Mesenchymal stem cell (in vitro differentiated cells and primary cell): ENCODE measurements at regions not wholly inside any gene's neighbourhood (a gene's known extent, or its start where the extent isn't known, plus 50 kb on each side); places are given as distances from the start of the nearest gene placed in this dataset.

Experiments used
- DNase-seq: peaks from one replicate; pipeline ENCODE4 v3.0.0-alpha.2; 2013
- H2AFZ ChIP-seq: one replicate; pipeline ENCODE4 v1.6.1; 2013; ENCODE audit warnings: low read depth, mild to moderate bottlenecking, control low read depth, inconsistent platforms, low read length, moderate library complexity
- H2AK5ac ChIP-seq: 2 replicates; pipeline ENCODE4 v1.6.1; 2013; ENCODE audit warnings: low read length, moderate library complexity, mild to moderate bottlenecking, inconsistent platforms; ENCODE audit not compliant: severe bottlenecking
- H2BK120ac ChIP-seq: one replicate; pipeline ENCODE4 v1.6.1; 2013; ENCODE audit warnings: low read depth, mild to moderate bottlenecking, inconsistent platforms, low read length, moderate library complexity
- H2BK12ac ChIP-seq, 2 experiments: one replicate each; pipeline ENCODE4 v1.6.1; 2013; ENCODE audit warnings: inconsistent platforms in 2 of 2, low read length in 2 of 2, mild to moderate bottlenecking in 2 of 2, moderate library complexity in 2 of 2, control low read depth in 1 of 2
- H2BK15ac ChIP-seq: one replicate; pipeline ENCODE4 v1.6.1; 2013; ENCODE audit warnings: mild to moderate bottlenecking, low read depth, inconsistent platforms; ENCODE audit not compliant: poor library complexity, severe bottlenecking
- H2BK5ac ChIP-seq: 2 replicates; pipeline ENCODE4 v1.6.1; 2013; ENCODE audit warnings: low read depth, mild to moderate bottlenecking, low read length, control low read depth, inconsistent platforms; ENCODE audit not compliant: poor library complexity, severe bottlenecking
- H3K14ac ChIP-seq, 2 experiments: one replicate each; pipeline ENCODE4 v1.6.1; 2013; ENCODE audit warnings: inconsistent platforms in 2 of 2, low read length in 2 of 2, control low read depth in 1 of 2, mild to moderate bottlenecking in 1 of 2, moderate library complexity in 1 of 2
- H3K18ac ChIP-seq, 2 experiments: one replicate each; pipeline ENCODE4 v1.6.1; 2013; ENCODE audit warnings: inconsistent platforms in 2 of 2, low read length in 2 of 2, control low read depth in 1 of 2, low read depth in 1 of 2, mild to moderate bottlenecking in 1 of 2
- H3K23ac ChIP-seq, 2 experiments: one replicate each; pipeline ENCODE4 v1.6.1; 2013; ENCODE audit warnings: inconsistent platforms in 2 of 2, low read length in 2 of 2, mild to moderate bottlenecking in 2 of 2, moderate library complexity in 2 of 2, control low read depth in 1 of 2
- H3K27ac ChIP-seq: 2 replicates; pipeline ENCODE4 v1.5.1; 2013; ENCODE audit warnings: mild to moderate bottlenecking, moderate library complexity, low read length, control low read depth, inconsistent platforms; ENCODE audit not compliant: poor library complexity, severe bottlenecking
- H3K27me3 ChIP-seq, 2 experiments: 2 replicates each; pipeline versions ENCODE4 v1.6.1 to v1.7.0; 2013; ENCODE audit warnings: low read length in 2 of 2, mild to moderate bottlenecking in 2 of 2, moderate library complexity in 2 of 2, control low read depth in 1 of 2, inconsistent platforms in 1 of 2; ENCODE audit not compliant: control insufficient read depth in 1 of 2, insufficient read depth in 1 of 2
- H3K36me3 ChIP-seq, 2 experiments: 2 replicates each; pipeline versions ENCODE4 v1.6.1 to v1.7.0; 2013; ENCODE audit warnings: low read length in 2 of 2, control low read depth in 1 of 2, inconsistent platforms in 1 of 2, low read depth in 1 of 2, mild to moderate bottlenecking in 1 of 2; ENCODE audit not compliant: insufficient read depth in 2 of 2, control insufficient read depth in 1 of 2
- H3K4ac ChIP-seq, 2 experiments: one replicate each; pipeline ENCODE4 v1.6.1; 2013; ENCODE audit warnings: inconsistent platforms in 2 of 2, low read length in 2 of 2, mild to moderate bottlenecking in 2 of 2, moderate library complexity in 2 of 2, control low read depth in 1 of 2, low read depth in 1 of 2
- H3K4me1 ChIP-seq: 2 replicates; pipeline ENCODE4 v1.6.1; 2013; ENCODE audit warnings: low read depth, low read length, control low read depth; ENCODE audit not compliant: control insufficient read depth, insufficient read depth
- H3K4me2 ChIP-seq: 2 replicates; pipeline ENCODE4 v1.6.1; 2013; ENCODE audit warnings: low read length, mild to moderate bottlenecking, inconsistent platforms; ENCODE audit not compliant: poor library complexity, severe bottlenecking
- H3K4me3 ChIP-seq, 2 experiments: 2 replicates each; pipeline versions ENCODE4 v1.5.1 to v1.7.0; 2013; ENCODE audit warnings: low read length in 2 of 2, mild to moderate bottlenecking in 2 of 2, control low read depth in 1 of 2, low read depth in 1 of 2; ENCODE audit not compliant: insufficient read depth in 1 of 2
- H3K79me1 ChIP-seq: replicated peaks from 2 replicates; pipeline ENCODE4 v1.6.1; 2013; ENCODE audit warnings: mild to moderate bottlenecking, control low read depth, low read length, inconsistent platforms; ENCODE audit not compliant: poor library complexity, severe bottlenecking
- H3K9ac ChIP-seq: 2 replicates; pipeline ENCODE4 v1.7.0; 2013; ENCODE audit warnings: mild to moderate bottlenecking, low read length, moderate library complexity
- H3K9me3 ChIP-seq: 2 replicates; pipeline ENCODE4 v1.7.0; 2013; ENCODE audit warnings: mild to moderate bottlenecking, low read length; ENCODE audit not compliant: control insufficient read depth
- H4K8ac ChIP-seq: one replicate; pipeline ENCODE4 v1.6.1; 2013; ENCODE audit warnings: inconsistent platforms, mild to moderate bottlenecking, low read length, moderate library complexity
- H4K91ac ChIP-seq: one replicate; pipeline ENCODE4 v1.6.1; 2013; ENCODE audit warnings: mild to moderate bottlenecking, low read length, inconsistent platforms
- WGBS: methylation state at CpG from one replicate; pipeline ENCODE4 v1.1.7; 2013; ENCODE audit warnings: mixed read lengths; 5-methylcytosine and 5-hydroxymethylcytosine counted together

DNA sequence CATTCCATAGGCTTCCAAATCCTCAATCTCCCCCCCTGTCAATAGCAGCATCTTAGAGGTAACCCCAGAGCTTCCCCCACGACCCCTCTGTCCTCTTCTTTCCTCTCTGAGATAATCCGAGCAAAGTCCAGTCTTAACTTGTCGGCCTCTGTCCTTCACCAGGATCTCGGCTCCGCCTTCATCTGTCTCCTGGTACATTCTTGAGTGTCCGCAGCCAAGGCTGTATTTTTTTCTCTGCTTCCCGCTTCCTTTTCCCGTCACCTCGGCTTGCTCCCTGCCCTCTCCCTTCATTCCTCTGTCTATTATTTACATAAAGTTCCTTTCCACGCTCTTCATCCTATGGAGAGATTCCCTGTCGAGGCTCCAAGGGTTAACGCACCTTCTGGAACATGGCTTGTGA lies 153.9 kb upstream of the GSC start:
- H2AFZ ChIP-seq, result no peak overlapping the region
- H4K91ac ChIP-seq, result no peak overlapping the region
- no peak overlapping the region for H3K18ac ChIP-seq
- no peaks in the 10 kb centered on the region for H3K79me1 ChIP-seq
- H2AK5ac ChIP-seq, result no peak overlapping the region
- H3K4me2 ChIP-seq, result no peak overlapping the region
- H4K8ac ChIP-seq, result no peak overlapping the region
- no peak overlapping the region for H3K4me3 ChIP-seq
- H2BK15ac ChIP-seq, result no peak overlapping the region
- no peaks in the 10 kb centered on the region for H3K9me3 ChIP-seq
- no peak overlapping the region for H3K23ac ChIP-seq
- no peak overlapping the region for H2BK12ac ChIP-seq
- WGBS, result 68% methylated on average over 12 of the region's 12 CpGs
- H3K4ac ChIP-seq, result no peak overlapping the region
- H2BK120ac ChIP-seq, result no peak overlapping the region
- DNase-seq, result no peak
- no peaks in the 10 kb centered on the region for H3K36me3 ChIP-seq
- no peaks in the 10 kb centered on the region for H3K4me1 ChIP-seq
- H3K27ac ChIP-seq, result no peak overlapping the region
- H2BK5ac ChIP-seq, result no peak overlapping the region
- no peaks in the 10 kb centered on the region for H3K27me3 ChIP-seq
- H3K9ac ChIP-seq, result no peak overlapping the region
- no peak overlapping the region for H3K14ac ChIP-seq

DNA sequence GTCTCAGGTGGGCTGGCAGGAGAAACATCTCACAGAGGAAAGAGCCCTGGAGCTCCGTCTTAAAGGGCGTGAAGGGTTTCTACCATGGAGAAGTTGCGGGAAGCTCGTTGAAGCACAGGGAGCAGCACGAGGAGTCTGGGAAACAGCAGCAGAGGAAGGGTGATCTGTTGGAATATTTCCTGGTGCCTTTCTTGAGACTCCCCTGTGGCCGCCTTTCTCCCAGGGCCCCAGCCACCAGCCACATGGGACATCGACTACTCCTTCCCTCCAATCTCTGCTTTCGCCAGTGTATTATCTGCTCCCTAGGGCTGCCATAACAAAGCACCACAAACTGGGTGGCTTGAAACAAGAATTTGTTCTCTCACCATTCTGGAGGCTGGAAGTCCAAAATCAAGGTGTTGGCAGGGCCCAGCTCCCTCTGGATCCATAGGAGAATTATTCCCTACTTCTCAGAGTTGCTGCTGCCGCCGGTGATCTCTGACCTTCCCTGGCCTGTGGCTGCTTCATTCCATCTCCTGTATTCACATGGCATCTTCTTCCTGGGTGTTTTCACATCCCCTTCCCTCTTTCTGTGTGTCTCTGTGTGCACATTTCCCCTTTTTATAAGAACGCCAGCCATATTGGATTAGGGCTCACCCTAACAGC lies 152.8 kb upstream of the GSC start:
- no peak overlapping the region for H3K4ac ChIP-seq
- H2AK5ac ChIP-seq, result no peak overlapping the region
- DNase-seq, result no peak
- H2BK120ac ChIP-seq, result no peak overlapping the region
- no peak overlapping the region for H4K91ac ChIP-seq
- no peak overlapping the region for H4K8ac ChIP-seq
- no peak overlapping the region for H3K14ac ChIP-seq
- H3K9ac ChIP-seq, result peak overlapping the region; percentile 50
- 84% methylated on average over 11 of the region's 11 CpGs for WGBS
- H2BK12ac ChIP-seq, result no peak overlapping the region
- H3K27me3 ChIP-seq, result no peaks in the 10 kb centered on the region
- no peak overlapping the region for H3K27ac ChIP-seq
- no peak overlapping the region for H3K18ac ChIP-seq
- H3K4me1 ChIP-seq, result no peaks in the 10 kb centered on the region
- no peak overlapping the region for H2BK15ac ChIP-seq
- no peak overlapping the region for H3K4me2 ChIP-seq
- H3K23ac ChIP-seq, result no peak overlapping the region
- no peaks in the 10 kb centered on the region for H3K9me3 ChIP-seq
- H2BK5ac ChIP-seq, result no peak overlapping the region
- no peaks in the 10 kb centered on the region for H3K79me1 ChIP-seq
- no peak overlapping the region for H2AFZ ChIP-seq
- H3K36me3 ChIP-seq, result no peaks in the 10 kb centered on the region
- no peak overlapping the region for H3K4me3 ChIP-seq

DNA sequence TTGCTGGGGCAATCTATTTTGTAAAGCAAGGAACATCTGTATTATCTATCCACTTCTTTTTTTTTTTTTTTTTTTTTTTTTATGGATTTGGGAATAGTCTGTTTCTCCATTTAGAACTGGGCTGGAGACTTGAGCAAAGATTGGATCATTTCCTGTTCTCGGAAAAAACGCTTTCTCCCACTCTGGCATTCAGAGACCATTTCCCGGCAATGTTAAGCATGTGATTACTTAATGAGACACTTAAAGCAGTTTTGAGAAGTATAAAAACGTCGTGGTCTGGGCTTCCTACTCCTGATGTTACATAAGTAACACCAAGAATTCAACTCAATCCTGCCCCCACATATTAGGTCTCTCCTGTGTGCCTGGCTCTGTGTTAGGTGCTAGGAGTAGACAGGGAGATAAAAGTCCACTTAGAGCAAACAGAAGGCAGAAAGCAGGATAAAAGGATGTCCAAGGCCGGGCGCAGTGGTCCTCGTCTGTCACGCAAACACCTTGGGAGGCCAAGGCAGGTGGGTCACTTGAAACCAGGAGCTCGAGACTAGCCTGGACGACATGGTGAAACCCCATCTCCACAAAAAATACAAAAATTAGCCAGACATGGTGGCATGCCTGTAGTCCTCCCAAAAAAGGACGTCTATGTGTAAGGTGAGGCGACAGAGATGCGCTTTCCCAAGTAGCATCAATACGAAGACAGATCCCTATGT lies 152.1 kb upstream of the GSC start:
- Histone ChIP-seq H4K91ac (no peak overlapping the region), H2AFZ (no peak overlapping the region), H2AK5ac (no peak overlapping the region), H3K27me3 (peaks cover 0 to 2% of the 10 kb centered on the region in 2 experiments), H4K8ac (no peak overlapping the region), H3K18ac (no peak overlapping the region), H3K14ac (no peak overlapping the region), H3K4me3 (no peak overlapping the region), H2BK12ac (no peak overlapping the region), H2BK5ac (no peak overlapping the region), H3K9me3 (no peaks in the 10 kb centered on the region), H3K4me2 (no peak overlapping the region), H3K36me3 (no peaks in the 10 kb centered on the region), H2BK15ac (no peak overlapping the region), H3K9ac (peak overlapping the region; percentile 50), H3K23ac (no peak overlapping the region), H3K4me1 (no peaks in the 10 kb centered on the region), H3K27ac (no peak overlapping the region), H2BK120ac (no peak overlapping the region), H3K79me1 (no peaks in the 10 kb centered on the region), H3K4ac (no peak overlapping the region)
- no peak for DNase-seq
- 89% methylated on average over 12 of the region's 15 CpGs for WGBS

DNA sequence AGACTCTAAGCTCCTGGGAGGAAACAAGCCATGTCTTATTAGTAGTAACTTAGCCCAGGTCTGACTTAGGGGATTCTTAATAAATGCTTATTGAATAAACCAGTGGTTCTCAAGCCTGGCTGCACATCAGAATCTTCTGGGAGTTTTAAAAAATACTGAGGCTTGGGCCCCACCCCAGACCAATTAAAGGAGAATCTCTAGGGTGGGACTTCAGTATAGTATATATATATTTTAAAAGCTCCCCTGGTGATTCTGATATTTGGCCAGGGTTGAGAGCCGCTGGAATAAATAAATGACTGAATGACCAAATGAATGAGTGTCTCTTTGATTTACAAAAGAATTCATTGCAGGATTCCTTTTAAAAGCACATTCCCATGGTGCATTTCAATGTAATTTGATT lies 151.5 kb upstream of the GSC start:
- Histone ChIP-seq H3K9ac (peak overlapping the region; percentile 50), H4K8ac (no peak overlapping the region), H3K4ac (no peak overlapping the region), H3K4me2 (no peak overlapping the region), H3K27me3 (peaks cover 0 to 8% of the 10 kb centered on the region in 2 experiments), H3K79me1 (no peaks in the 10 kb centered on the region), H3K4me1 (no peaks in the 10 kb centered on the region), H2AK5ac (no peak overlapping the region), H3K4me3 (no peak overlapping the region), H3K27ac (no peak overlapping the region), H2BK15ac (no peak overlapping the region), H3K14ac (no peak overlapping the region), H4K91ac (no peak overlapping the region), H2BK120ac (no peak overlapping the region), H2AFZ (no peak overlapping the region), H2BK5ac (no peak overlapping the region), H3K36me3 (no peaks in the 10 kb centered on the region), H3K18ac (no peak overlapping the region), H2BK12ac (no peak overlapping the region), H3K23ac (no peak overlapping the region), H3K9me3 (no peaks in the 10 kb centered on the region)
- no peak for DNase-seq
- no CpG with 5 or more reads among the region's 1 CpG for WGBS
